OCI-LY1 (cell line): ENCODE measurements at regions not wholly inside any gene's neighbourhood (a gene's known extent, or its start where the extent isn't known, plus 50 kb on each side); places are given as distances from the start of the nearest gene placed in this dataset.
"Not testable (repeated sequence)": the region's sequence is repeated elsewhere in the genome, so short reads cannot be mapped to it uniquely, and the experiment has no call there.

ENCODE experiments used
- H2AFZ ChIP-seq: fragments of 200-600 bp; sonication (generic), shearing (Covaris generic); 2 replicates; pipeline ENCODE4 v1.6.0; 2014; ENCODE audit warnings: antibody characterized with exemption, mild to moderate bottlenecking, low read length
- H3F3A ChIP-seq: fragments of 200-600 bp; sonication (generic), shearing (Covaris generic); 2 replicates; pipeline ENCODE4 v1.6.0; 2014; ENCODE audit warnings: mild to moderate bottlenecking, antibody characterized with exemption, low read length, moderate library complexity; ENCODE audit not compliant: insufficient read depth
- H3K27ac ChIP-seq: fragments of 200-600 bp; sonication (generic); 2 replicates; pipeline ENCODE4 v1.5.1; 2014; ENCODE audit warnings: low read length, mixed run types, mild to moderate bottlenecking, low read depth; ENCODE audit not compliant: poor library complexity, severe bottlenecking
- H3K27me3 ChIP-seq: fragments of 200-600 bp; sonication (generic); 2 replicates; pipeline ENCODE4 v1.6.0; 2014; ENCODE audit warnings: antibody characterized with exemption, mild to moderate bottlenecking, low read length, moderate library complexity; ENCODE audit not compliant: insufficient read depth
- H3K36me3 ChIP-seq: fragments of 200-600 bp; sonication (generic); 2 replicates; pipeline ENCODE4 v1.6.1; 2014; ENCODE audit warnings: mild to moderate bottlenecking, antibody characterized with exemption, low read length, moderate library complexity, mixed read lengths; ENCODE audit not compliant: insufficient read depth
- H3K4me1 ChIP-seq: fragments of 200-600 bp; sonication (generic); 2 replicates; pipeline ENCODE4 v1.5.1; 2014; ENCODE audit warnings: mild to moderate bottlenecking, low read length, moderate library complexity; ENCODE audit not compliant: insufficient read depth, severe bottlenecking
- H3K4me2 ChIP-seq: fragments of 200-600 bp; sonication (generic), shearing (Covaris generic); 2 replicates; pipeline ENCODE4 v1.6.1; 2014; ENCODE audit warnings: low read length
- H3K4me3 ChIP-seq: fragments of 200-600 bp; sonication (generic); 2 replicates; pipeline ENCODE4 v1.5.1; 2014; ENCODE audit warnings: low read length, low read depth, mild to moderate bottlenecking, mixed read lengths; ENCODE audit not compliant: poor library complexity, severe bottlenecking
- H3K79me2 ChIP-seq: fragments of 200-600 bp; shearing (Covaris generic); 2 replicates; pipeline ENCODE4 v1.6.1; 2016; ENCODE audit warnings: mixed run types, low read length, mixed read lengths; ENCODE audit not compliant: insufficient read depth
- H3K9ac ChIP-seq: fragments of 200-600 bp; sonication (generic), shearing (Covaris generic); 2 replicates; pipeline ENCODE4 v1.6.1; 2014; ENCODE audit warnings: mild to moderate bottlenecking, low read length, mixed read lengths
- H3K9me2 ChIP-seq: fragments of 200-600 bp; sonication (generic), shearing (Covaris generic); 2 replicates; pipeline ENCODE4 v1.6.1; 2014; ENCODE audit warnings: low read depth, mild to moderate bottlenecking, low read length, mixed read lengths
- H3K9me3 ChIP-seq: fragments of 200-600 bp; shearing (Covaris generic); 2 replicates; pipeline ENCODE4 v1.6.1; 2014; ENCODE audit warnings: low read length, mixed read lengths
- H4K20me1 ChIP-seq: fragments of 200-600 bp; sonication (generic), shearing (Covaris generic); 2 replicates; pipeline ENCODE4 v1.6.0; 2016; ENCODE audit warnings: mild to moderate bottlenecking, low read length; ENCODE audit not compliant: insufficient read depth
- EZH2 ChIP-seq: fragments of 200-600 bp; sonication (generic), shearing (Covaris generic); IDR thresholded peaks from 2 replicates; pipeline ENCODE4 v1.8.0; 2017; ENCODE audit warnings: borderline replicate concordance, mixed run types, mild to moderate bottlenecking, antibody characterized with exemption, low read length, moderate library complexity, mixed read lengths
- TF ChIP-seq, protein P1 (sequence below): fragments of 200-600 bp; sonication (generic), shearing (Covaris generic); IDR thresholded peaks from 2 replicates; pipeline ENCODE4 v1.5.1; 2017; ENCODE audit warnings: mild to moderate bottlenecking, antibody characterized with exemption, low read length, moderate library complexity, mixed read lengths

DNA sequence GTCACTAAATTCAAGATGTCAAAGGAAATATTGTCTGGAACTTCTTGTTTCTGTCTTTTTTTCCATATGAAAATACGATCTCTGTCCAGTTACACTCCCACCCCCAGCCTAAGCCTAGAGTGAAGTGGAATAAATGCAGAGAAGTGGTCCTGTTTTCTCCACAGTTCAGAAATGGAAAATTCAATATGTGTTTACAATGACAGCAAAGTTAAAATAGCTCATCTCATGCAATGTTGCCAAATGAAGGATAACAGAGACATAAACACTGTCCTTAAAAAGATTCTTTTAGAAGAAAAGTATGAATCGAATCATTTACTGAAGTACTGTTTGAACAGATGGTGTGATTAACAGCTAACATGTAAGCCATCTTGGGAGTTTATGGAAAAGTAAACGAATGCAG, 160.8 kb upstream of the STK26 start:
- Histone ChIP-seq H3K9me3 (no peaks in the 10 kb centered on the region), H3K27ac (no peak overlapping the region), H3K4me1 (no peaks in the 10 kb centered on the region), H3K36me3 (no peaks in the 10 kb centered on the region), H3K9ac (no peak overlapping the region), H2AFZ (no peak overlapping the region), H3K79me2 (no peaks in the 10 kb centered on the region), H3K4me2 (no peak overlapping the region), H3K4me3 (no peak overlapping the region), H3F3A (no peaks in the 10 kb centered on the region), H4K20me1 (no peaks in the 10 kb centered on the region), H3K27me3 (no peaks in the 10 kb centered on the region), H3K9me2 (no peaks in the 10 kb centered on the region)
- TF ChIP-seq, protein P1, sequence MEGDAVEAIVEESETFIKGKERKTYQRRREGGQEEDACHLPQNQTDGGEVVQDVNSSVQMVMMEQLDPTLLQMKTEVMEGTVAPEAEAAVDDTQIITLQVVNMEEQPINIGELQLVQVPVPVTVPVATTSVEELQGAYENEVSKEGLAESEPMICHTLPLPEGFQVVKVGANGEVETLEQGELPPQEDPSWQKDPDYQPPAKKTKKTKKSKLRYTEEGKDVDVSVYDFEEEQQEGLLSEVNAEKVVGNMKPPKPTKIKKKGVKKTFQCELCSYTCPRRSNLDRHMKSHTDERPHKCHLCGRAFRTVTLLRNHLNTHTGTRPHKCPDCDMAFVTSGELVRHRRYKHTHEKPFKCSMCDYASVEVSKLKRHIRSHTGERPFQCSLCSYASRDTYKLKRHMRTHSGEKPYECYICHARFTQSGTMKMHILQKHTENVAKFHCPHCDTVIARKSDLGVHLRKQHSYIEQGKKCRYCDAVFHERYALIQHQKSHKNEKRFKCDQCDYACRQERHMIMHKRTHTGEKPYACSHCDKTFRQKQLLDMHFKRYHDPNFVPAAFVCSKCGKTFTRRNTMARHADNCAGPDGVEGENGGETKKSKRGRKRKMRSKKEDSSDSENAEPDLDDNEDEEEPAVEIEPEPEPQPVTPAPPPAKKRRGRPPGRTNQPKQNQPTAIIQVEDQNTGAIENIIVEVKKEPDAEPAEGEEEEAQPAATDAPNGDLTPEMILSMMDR, result no peak
- no peak for TF ChIP-seq EZH2

GRCh38 chrX:131869182-131869581, 153.9 kb upstream of the STK26 start:
- Histone ChIP-seq H3K27me3 (no peaks in the 10 kb centered on the region), H4K20me1 (no peaks in the 10 kb centered on the region), H3K4me2 (no peak overlapping the region), H3K4me1 (no peaks in the 10 kb centered on the region), H3K9me3 (no peaks in the 10 kb centered on the region), H3K27ac (no peak overlapping the region), H3K36me3 (no peaks in the 10 kb centered on the region), H3K4me3 (no peak overlapping the region), H3F3A (no peaks in the 10 kb centered on the region), H3K9ac (no peak overlapping the region), H3K9me2 (no peaks in the 10 kb centered on the region), H3K79me2 (no peaks in the 10 kb centered on the region), H2AFZ (no peak overlapping the region)
- TF ChIP-seq, protein P1, result no peak
- no peak for TF ChIP-seq EZH2

- H3K36me3 ChIP-seq, result no peaks in the 10 kb centered on the region
- H3K4me3 ChIP-seq, result no peak overlapping the region
- H3K79me2 ChIP-seq, result no peaks in the 10 kb centered on the region
- no peak overlapping the region for H3K4me2 ChIP-seq
- no peaks in the 10 kb centered on the region for H3K27me3 ChIP-seq
- H2AFZ ChIP-seq, result no peak overlapping the region
- H3K9me3 ChIP-seq, result no peaks in the 10 kb centered on the region
- TF ChIP-seq, protein P1, result no peak
- TF ChIP-seq EZH2, result no peak
- no peaks in the 10 kb centered on the region for H3K9me2 ChIP-seq
- no peaks in the 10 kb centered on the region for H4K20me1 ChIP-seq
- no peaks in the 10 kb centered on the region for H3K4me1 ChIP-seq
- H3F3A ChIP-seq, result no peaks in the 10 kb centered on the region
- H3K27ac ChIP-seq, result no peak overlapping the region
- no peak overlapping the region for H3K9ac ChIP-seq
Observed at GRCh38 chrX:131874300-131874699, 148.8 kb upstream of the STK26 start.

- H3K9me3 ChIP-seq, H3K79me2 ChIP-seq, H4K20me1 ChIP-seq, H3K9me2 ChIP-seq, H2AFZ ChIP-seq, H3K4me1 ChIP-seq, H3K27me3 ChIP-seq, H3K9ac ChIP-seq, H3F3A ChIP-seq, H3K4me2 ChIP-seq, H3K36me3 ChIP-seq, H3K4me3 ChIP-seq, H3K27ac ChIP-seq: not testable (repeated sequence)
Observed at GRCh38 chrX:131875827-131876226, 147.3 kb upstream of the STK26 start.
